Left ventricle myocardium superior (tissue), 1 donor: ENCODE measurements at regions not wholly inside any gene's neighbourhood (a gene's known extent, or its start where the extent isn't known, plus 50 kb on each side); places are given as distances from the start of the nearest gene placed in this dataset.
"Not testable (repeated sequence)": the region's sequence is repeated elsewhere in the genome, so short reads cannot be mapped to it uniquely, and the experiment has no call there.

Experiments used
- ATAC-seq: fragments of 200-7000 bp; cut with Tn5 transposase; one replicate; pipeline ENCODE4 v1.9.1; 2020; ENCODE audit warnings: mild to moderate bottlenecking, moderate library complexity
- DNase-seq: peaks from one replicate; pipeline ENCODE4 v3.0.0-alpha.2; 2020
- intact Hi-C: fragments of 100-400 bp; cut with micrococcal nuclease; formaldehyde crosslinking; loops from one replicate; pipeline ENCODE4 v1.11.0; 2022
- donor health status: DM: no; HTN: yes; CAD: no; lungs with severe emphysema.

DNA sequence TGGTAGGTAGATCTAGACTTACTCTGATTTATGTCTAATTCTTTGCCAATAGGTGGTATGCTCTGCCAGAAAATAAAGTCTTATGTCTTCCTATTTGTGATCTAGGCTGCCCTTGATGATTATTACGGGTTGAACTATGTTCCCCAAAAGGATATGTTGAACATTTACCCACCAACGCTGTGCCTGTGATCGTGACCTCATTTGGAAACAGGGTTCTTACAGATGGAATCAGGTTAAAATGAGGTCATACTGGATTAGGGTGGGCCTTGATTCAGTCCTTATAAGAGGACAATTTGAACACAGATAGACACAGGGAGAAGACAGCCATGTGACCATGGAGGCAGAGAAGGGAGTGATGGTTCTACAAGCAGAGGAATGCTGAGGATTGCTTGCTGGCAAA is 95.1 kb upstream of the BCAR3 start:
- ATAC-seq = no peak
- intact Hi-C loops = no loop called here
- no peak for DNase-seq

DNA sequence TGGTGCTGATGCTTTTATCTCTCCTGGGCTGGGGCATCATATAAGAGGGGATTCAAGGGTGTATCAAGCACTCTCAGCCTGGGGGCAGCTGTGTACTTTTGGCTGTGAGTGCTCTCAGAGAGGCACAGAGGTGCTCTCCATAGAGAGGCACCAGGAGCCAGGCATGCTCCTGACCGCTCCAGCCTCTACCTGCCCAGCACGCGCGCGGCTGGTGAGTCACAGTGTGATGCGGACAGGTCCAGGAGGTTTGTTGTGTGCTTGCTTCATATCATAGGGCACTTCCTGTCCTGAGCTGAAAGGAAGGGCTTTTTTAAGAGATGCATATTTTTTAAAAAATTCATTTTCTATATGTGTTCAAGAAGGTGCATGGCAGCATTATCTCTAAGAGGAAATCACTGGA is 93.6 kb upstream of the BCAR3 start:
- no peak for ATAC-seq
- DNase-seq = no peak
- intact Hi-C loops = no loop called here

DNA sequence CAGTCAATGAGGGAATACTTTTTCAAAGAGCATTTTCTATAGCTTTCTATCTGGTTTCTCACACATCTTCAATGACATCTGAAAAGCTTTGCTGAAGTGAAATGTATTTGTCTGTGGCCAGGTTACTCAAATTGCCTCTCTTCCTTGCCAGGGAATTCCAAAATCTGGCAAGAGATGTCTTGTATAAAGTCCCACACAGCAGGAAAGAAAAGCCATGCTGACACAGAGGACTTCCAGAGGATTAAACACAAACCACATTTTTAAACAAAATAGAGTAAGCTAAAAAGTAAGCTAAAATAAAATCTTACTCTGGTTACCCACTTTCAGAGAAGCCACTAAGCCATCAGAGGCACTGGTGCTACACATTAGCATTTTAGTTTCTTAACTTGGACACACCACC is 93.1 kb upstream of the BCAR3 start:
- no peak for ATAC-seq

DNA sequence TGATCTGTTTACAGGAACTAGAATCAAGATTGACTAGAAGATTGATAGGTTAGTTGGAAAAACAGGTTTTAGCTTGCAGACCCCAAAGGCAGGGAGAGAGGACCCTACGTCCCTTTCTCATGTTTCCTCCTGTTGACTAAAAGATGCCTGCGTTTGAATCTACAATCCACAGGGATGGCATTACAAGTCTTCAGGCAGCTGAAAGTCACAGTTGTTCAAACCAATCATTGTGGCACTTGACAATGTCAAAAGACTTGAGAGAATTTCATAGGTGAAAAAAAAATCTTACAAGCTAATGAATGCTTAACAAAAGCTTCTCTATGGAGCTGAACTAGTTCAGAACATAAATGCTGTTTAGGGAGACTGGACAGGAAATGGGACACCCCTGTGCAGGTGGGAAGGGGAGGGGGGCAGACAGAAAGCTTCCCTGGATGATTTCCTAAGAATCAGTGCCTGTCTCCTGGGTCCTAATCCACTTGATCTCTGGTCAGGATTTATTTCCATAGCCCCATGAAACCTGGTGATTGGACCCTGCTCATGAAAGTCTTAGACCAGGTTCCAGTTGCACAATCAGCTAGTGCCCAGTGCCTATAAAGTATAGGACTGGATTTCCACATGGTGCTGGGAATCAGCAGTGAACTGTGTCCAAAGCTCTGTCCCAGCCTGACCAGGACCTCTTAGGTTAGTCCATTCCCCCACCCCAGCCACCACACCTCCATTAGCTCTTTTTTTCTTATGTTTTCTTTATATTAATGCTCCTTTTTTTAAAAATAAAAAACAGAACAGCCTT is 91.6 kb upstream of the BCAR3 start:
- intact Hi-C loops = no loop called here
- DNase-seq (no peak), ATAC-seq (no peak)

More for the DNA sequence above, 93.1 kb upstream of the BCAR3 start:
- intact Hi-C loops = no loop called here
- no peak for DNase-seq

DNA sequence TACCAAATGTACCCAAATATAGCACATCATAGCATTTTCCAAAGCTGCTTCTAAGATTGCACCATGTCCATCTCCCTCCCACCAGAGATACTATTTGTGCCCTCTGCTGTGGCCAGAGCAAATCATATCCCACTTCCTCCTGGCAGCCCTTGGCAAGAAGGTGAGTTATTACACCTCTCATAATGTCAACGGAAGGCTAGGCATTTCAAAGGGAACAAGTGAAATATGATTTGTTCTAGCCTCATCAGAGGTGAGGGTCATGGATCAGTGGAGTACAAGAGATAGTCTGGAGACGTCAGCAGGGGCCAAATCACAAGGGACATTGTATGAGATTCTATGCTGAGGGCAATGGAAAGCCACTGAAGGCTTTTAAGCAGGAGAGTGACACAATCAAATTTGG is 90.2 kb upstream of the BCAR3 start:
- ATAC-seq (peak; percentile 75), DNase-seq (no peak)
- intact Hi-C loops = no loop called here

DNA sequence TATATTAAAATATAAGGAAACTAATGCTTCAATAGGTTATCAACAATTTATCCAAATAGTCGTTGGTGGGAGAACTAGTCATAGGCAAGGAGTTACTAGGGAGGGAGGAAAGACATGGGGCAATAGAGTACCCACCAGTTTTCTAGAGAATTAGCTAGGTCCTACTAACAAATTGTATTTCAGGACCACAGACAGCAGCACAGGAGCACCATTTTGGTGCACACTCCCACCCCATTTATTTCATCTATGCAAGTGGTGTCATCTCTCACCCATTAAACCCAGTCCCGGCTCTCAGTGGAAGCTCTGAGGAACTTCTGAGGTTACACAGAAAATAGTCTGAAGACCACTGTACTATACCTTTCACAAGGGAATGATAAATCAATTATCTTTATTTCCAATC is 89.0 kb upstream of the BCAR3 start:
- DNase-seq = no peak
- intact Hi-C loops = no loop called here
- no peak for ATAC-seq

DNA sequence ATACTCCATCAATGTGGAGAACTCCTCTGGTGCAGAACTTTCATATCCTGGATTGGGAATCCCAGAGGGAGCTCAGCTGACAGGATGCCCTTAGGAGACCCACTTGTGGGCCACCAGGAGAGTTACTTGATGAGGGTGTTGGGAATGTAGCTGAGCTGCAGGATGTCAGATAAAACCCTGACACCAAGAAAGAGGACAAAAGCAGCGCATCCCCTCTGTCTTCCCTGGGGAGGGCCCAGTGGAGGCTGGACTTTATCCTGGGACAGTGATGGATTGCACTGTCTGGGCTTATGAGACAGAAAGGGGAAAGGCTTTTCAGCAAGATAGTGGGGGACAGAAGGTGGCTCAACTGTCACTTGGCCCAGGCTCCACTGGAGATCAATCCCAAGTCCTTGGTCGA is 88.1 kb upstream of the BCAR3 start:
- no peak for ATAC-seq

DNA sequence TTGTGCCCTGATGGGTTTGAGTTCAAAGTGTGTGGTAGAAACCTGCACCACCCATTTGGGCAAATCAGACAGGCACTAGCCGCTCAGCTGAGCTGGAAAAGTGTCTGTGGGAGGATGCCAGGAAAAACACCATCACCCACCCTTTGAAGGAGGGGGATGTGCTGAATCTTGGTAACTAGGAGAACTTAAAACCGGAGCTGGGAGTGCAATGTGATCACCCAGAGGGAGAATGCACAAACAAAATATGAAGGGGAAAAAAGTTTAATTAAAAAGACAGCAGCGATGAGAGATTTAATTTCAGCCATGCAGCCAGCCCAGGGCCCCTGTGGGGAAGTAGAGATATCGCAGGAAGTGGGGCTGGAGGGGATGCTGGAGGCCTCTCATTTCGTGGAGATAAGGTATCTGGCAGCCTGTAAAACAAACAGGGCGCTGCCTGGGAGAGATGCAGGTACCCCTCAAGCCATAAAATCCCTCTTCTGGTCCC is 86.8 kb upstream of the BCAR3 start:
- DNase-seq = no peak
- peak; percentile 23 for ATAC-seq
- intact Hi-C loops = no loop called here

More for the DNA sequence above, 88.1 kb upstream of the BCAR3 start:
- no peak for DNase-seq
- intact Hi-C loops = no loop called here

DNA sequence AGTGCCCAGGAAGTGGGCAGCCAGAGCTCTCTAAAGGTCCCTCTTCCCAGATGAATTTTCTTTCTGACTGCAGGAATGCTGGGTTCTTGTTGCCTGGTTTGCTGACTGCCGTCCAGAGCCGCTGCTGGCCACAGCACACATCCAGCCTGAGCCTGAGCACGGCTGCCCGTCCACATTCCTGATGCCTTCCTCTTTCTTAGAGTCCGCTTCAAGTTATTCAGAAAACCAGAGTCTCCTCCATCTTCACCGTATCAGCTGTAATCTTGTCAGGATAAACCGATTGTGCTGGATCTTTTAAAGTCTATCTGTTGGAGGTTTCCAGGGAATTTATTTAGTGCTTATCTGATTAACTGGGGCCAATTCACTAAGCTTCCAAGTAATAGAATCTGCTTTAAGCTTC is 84.8 kb upstream of the BCAR3 start:
- intact Hi-C loops = no loop called here
- ATAC-seq (no peak), DNase-seq (no peak)

DNA sequence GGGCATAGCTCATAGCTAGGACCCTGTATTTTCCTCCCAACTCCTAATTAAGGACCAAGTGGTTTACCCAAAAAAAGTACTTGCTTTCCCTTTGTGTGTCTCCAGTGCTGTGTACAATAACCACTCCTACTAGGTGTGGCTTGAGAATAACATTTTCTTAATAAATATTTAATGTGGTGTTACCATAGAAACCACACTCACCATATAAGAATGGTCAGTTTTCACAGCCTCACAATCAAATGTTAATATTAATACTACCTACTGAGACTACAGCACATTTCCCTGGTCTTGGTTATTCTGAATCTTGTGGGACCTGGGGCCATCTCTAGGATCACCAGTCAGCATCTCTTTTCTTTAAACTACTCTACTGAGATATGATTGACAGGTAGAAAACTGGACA is 83.5 kb upstream of the BCAR3 start:
- ATAC-seq = no peak
- DNase-seq = no peak
- intact Hi-C loops = no loop called here

DNA sequence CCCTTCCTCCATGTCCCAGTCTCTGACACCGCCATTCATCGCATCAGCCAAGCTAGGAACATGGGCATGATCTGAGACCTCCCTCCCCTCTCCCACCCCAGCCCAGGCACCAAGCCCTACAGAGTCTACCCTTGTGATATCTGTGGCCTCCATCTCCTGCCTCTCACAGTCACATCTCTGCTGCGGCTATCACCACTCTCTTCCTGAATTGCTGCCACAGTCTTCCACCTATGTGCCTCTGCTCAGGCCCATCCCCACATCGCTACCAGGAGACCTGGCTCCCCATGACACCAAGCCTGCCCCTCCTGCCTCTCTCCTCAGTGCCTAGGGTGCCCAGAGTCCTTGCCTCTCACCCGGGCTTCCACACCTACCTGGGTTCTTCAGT is 82.7 kb upstream of the BCAR3 start:
- intact Hi-C loops = no loop called here
- no peak for ATAC-seq
- no peak for DNase-seq

DNA sequence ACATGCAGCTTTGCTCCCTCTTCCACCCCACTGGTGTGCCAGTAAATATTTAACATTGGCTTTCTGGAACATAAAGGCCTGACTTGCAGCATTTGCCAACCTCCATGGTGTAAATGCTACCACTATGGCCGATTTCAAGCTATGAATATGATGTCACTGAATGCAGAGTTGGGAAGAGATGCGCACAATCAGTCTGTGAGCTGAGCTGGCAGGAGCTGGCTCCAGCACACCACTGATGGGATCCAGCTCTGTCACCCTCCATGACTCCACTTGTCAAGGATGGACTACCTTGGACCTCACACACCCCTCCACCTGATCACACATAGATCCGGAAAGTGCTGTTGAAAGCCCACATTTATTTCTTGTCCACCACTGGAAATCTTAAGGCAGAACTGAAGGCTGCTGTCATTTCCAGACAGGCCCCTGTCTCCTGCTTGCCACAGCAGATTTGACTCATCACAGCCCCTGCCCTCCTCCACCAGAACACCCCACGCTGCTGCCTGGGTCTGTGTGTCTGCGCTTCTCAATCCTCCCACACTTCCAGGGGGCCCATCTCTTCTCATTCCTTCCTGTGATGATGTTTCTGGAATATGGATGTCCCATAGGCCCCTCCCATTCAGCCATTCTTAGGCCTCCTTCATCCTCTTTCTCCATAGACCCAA is 82.2 kb upstream of the BCAR3 start:
- no peak for DNase-seq
- ATAC-seq = no peak
- intact Hi-C loops = no loop called here

DNA sequence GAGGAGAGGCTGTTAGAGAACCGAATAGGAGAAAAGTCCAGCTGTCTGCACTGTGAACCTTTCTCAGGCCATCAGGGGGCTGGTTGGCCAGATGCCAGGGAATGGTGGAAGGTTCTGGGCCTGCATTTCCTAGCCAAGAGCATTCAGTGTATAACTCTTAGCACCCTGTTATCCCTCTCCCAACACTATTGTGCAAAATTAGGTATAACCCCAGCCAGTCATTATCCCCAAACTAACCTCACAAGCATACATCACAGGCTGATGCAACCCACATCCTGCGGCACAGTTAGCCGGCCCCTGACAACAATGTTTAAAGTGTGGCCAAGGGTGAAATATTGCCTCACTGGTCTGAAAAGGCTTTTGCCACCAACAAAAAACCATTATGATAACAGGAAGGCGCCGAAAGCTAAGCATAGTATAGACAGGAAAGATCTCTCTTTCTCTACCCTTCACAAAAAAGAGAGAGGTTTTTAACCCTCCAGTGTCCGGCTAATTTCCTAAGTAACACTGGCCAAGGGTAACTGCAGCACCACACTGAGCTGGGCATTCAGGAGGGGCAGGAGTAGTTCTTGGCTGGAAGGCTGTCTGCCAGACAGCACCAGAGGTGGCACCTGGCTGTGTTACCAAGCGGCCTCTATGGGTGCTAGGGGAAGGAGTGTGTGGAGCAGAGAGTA is 77.3 kb upstream of the BCAR3 start:
- intact Hi-C loops = no loop called here
- DNase-seq (peak; percentile 42), ATAC-seq (peak; percentile 36)

DNA sequence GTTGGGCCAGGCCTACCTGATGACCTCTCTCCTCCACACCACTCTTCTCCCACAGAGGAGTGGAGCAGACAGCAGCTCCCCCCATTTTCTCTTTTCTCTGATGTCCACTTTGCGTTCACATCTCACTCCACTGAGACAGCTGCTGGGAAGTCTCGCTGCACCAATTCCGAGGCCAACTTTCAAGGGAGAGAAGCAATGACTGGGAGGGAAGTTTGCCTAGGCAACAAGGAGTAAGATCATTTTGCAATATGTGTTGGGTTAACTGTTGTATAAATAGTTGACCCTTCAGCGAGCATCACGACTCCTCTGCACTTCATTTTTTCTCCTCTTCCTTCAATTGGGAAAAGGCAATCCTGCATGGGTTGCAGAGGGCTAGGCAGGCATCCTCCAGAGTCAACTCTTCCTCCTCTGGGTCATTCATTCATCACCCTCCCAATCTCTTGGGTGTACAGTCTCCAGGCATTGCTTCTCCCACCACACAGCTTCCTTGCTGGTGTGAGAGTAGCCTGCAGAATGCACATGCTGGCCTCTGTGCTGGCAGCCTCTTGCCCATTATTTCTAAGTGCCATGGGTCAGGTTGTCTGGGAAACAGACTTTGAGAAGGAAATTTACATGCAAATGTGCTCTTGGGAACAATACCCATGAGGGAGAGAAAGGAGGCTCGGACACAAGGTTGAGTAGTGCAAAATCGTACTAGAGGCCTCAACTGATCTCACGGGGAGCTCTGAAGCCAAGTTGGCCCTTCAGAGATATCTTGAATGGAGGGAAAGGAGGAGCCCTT is 75.8 kb upstream of the BCAR3 start:
- DNase-seq = no peak
- no peak for ATAC-seq
- intact Hi-C loops = no loop called here

DNA sequence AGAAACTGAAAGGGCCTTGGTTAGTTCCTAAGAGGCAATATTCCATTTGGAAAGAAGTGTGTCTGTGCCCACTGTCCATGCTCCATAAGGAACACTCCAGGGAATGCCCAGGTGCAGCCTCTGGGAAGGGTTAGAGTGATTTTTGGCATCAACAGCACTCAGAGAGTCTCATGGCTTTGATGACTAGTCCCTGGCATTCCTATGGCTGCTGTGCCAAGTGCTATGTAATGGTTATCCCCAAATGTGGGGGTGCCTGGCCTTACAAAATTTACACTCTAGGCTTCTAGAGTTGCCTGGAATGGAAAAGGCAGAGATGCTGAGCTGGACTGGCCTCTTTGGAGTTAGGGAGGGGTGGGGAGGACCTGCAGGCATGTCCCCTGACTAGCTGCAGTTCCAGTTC is 75.0 kb upstream of the BCAR3 start:
- ATAC-seq = no peak
- DNase-seq = no peak
- intact Hi-C loops = no loop called here

DNA sequence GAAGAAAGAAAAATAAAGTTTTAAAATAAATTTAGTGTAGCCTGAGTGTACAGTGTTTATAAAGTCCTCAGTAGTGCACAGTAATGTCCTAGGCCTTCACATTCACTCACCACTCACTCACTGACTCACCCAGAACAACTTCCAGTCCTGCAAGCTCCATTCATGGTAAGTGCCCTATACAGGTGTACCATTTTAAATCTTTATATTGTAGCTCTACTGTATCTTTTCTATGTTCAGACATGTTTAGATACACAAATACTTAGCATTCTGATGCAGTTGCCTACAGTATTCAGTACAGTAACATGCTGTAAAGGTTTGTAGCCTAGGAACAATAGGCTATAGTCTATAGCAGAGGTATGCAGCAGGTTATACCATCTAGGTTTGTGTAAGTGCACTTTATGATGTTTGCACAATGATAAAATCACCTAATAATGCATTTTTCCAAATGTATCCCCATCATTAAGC is 73.6 kb upstream of the BCAR3 start:
- intact Hi-C loops, DNase-seq, ATAC-seq: not testable (repeated sequence)

DNA sequence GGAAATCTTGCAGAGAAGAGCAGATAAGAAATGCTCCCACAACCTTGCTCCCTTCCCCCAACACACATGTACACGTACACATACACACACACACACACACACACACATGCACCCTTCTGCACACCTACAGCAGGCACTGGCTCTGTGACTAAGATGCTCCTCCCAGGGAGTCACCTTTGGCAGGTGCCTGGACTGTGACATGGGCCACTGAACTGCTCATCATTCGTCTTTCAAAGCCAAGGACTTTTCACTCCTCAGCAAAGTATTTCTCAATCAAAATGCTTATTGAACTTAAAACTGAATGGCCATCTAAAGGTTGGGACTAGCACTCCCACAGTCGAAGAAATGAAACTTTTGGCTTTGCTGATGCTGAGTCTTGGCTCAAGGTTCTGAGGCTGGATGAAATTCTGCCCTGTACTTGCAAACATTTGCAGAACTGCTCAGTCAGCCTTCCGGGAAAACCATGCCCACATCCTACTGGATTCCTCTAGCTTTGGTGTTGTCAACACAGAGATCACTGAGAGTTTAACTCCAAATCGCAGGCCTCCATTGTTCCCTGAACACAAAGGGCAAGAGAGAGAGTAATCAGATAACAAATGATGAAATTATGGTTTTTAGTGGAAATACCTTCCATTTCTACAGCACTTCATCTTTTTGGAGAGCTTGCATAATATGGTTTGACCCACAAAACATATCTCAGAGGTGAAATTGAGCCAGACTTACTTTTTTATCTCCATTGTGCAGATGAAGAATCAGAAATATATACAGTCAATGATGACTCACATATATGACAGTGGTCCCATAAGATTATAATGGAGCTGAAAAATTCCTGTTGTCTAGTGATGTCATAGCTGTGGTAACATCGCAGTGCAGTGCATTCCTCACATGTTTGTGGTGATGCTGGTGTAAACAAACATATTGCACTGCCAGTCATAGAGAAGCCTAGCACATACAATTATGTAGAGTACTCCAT is 72.4 kb upstream of the BCAR3 start:
- no peak for ATAC-seq
- DNase-seq = no peak
- intact Hi-C loops = no loop called here
